Upper lobe of right lung (tissue), 1 donor: ENCODE measurements at regions not wholly inside any gene's neighbourhood (a gene's known extent, or its start where the extent isn't known, plus 50 kb on each side); places are given as distances from the start of the nearest gene placed in this dataset.

Experiments
- ATAC-seq: fragments of 200-7000 bp; cut with Tn5 transposase; one replicate; pipeline ENCODE4 v1.9.1; 2020; ENCODE audit warnings: mild to moderate bottlenecking, moderate library complexity
- DNase-seq: peaks from one replicate; pipeline ENCODE4 v3.0.0-alpha.2; 2020
- H3K27ac ChIP-seq: fragments of 200-600 bp; one replicate; pipeline ENCODE4 v1.8.0; 2022
- H3K27me3 ChIP-seq: fragments of 200-600 bp; one replicate; pipeline ENCODE4 v1.8.0; 2022; ENCODE audit warnings: mild to moderate bottlenecking
- H3K36me3 ChIP-seq: fragments of 200-600 bp; one replicate; pipeline ENCODE4 v1.8.0; 2022
- H3K4me1 ChIP-seq: fragments of 200-600 bp; one replicate; pipeline ENCODE4 v1.8.0; 2022
- H3K4me3 ChIP-seq: fragments of 200-600 bp; one replicate; pipeline ENCODE4 v1.8.0; 2022; ENCODE audit warnings: mild to moderate bottlenecking
- H3K9me3 ChIP-seq: fragments of 200-600 bp; one replicate; pipeline ENCODE4 v1.8.0; 2022
- intact Hi-C: fragments of 100-400 bp; cut with DNase I; formaldehyde crosslinking; loops from one replicate; pipeline ENCODE4 v1.11.0; 2022
- TF ChIP-seq, protein P1 (sequence below): fragments of 200-600 bp; IDR thresholded peaks from one replicate; pipeline ENCODE4 v1.8.0; 2022; ENCODE audit warnings: antibody characterized with exemption
- donor health status: DM: no; HTN: yes; CAD: no; lungs with severe emphysema.

DNA sequence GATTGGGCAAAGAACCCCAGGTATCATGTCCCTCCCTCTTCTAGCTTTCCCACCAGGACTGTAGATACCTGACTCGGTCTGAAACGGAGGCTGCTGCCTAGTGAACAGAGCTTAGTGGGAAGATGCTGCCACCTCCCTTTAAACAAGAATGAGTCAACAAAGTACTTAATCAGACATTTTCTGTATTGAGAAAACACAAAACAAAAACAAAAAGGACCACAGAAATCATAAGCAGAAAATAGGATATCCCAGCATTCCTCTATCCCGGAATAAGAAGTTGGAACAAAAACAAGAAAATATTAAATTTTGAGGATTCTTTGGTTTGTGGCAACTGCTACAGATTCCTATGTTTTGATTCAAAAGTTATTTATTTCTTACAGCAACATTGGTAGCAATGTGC, 51.7 kb upstream of the COL8A1 start:
- DNase-seq (no peak), ATAC-seq (no peak)
- H3K36me3 ChIP-seq: no peaks in the 10 kb centered on the region
- TF ChIP-seq, protein P1, sequence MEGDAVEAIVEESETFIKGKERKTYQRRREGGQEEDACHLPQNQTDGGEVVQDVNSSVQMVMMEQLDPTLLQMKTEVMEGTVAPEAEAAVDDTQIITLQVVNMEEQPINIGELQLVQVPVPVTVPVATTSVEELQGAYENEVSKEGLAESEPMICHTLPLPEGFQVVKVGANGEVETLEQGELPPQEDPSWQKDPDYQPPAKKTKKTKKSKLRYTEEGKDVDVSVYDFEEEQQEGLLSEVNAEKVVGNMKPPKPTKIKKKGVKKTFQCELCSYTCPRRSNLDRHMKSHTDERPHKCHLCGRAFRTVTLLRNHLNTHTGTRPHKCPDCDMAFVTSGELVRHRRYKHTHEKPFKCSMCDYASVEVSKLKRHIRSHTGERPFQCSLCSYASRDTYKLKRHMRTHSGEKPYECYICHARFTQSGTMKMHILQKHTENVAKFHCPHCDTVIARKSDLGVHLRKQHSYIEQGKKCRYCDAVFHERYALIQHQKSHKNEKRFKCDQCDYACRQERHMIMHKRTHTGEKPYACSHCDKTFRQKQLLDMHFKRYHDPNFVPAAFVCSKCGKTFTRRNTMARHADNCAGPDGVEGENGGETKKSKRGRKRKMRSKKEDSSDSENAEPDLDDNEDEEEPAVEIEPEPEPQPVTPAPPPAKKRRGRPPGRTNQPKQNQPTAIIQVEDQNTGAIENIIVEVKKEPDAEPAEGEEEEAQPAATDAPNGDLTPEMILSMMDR: no peak
- no peaks in the 10 kb centered on the region for H3K9me3 ChIP-seq
- intact Hi-C loops: no loop called here
- H3K27ac ChIP-seq: no peak overlapping the region
- H3K4me1 ChIP-seq: no peaks in the 10 kb centered on the region
- no peaks in the 10 kb centered on the region for H3K27me3 ChIP-seq
- H3K4me3 ChIP-seq: no peak overlapping the region

DNA sequence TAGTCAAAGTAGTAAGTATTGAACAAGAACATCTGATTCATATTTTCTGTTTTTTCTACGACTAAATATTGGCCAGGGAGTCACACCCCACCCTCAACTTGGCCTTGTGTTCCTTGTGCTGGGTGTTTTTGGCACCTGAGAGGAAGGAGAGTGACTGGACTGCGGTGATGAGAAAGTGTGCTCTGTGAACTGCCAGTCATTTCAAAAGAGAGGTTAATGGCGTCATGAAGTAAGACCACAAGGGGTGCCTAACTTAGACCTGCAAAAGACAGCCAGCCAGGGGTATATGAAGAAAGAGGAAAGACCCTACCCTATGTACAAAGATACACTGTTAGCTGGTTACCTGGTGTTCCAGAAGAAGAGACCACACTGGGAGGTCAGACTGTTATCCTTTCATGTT, 58.4 kb upstream of the COL8A1 start:
- intact Hi-C loops: no loop called here
- Histone ChIP-seq H3K9me3 (peaks cover 4% of the 10 kb centered on the region), H3K36me3 (no peaks in the 10 kb centered on the region), H3K27ac (no peak overlapping the region), H3K4me1 (no peaks in the 10 kb centered on the region), H3K27me3 (no peaks in the 10 kb centered on the region), H3K4me3 (no peak overlapping the region)
- ATAC-seq (no peak), DNase-seq (no peak)
- TF ChIP-seq, protein P1: no peak

DNA sequence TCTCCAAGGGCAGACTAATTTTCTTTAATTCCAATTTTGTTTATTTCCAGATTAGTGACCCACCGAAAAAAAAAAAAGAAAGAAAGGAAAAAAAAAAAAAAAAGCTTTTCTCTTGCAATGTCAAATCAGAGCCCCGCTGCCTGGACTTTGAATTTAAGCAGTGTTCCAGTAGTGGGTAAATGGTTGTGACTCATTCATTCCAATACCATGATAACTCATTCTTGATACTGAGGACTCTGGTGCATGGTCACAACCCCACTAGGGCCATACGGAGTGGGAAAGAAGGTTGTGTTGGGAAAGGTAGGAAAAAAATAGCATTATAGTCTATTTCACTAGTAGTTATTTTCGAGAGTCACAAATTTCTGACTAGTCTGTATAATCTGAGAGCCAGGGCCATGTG, 59.1 kb upstream of the COL8A1 start:
- H3K9me3 ChIP-seq: peaks cover 4% of the 10 kb centered on the region
- H3K27me3 ChIP-seq: no peaks in the 10 kb centered on the region
- no peaks in the 10 kb centered on the region for H3K4me1 ChIP-seq
- TF ChIP-seq, protein P1: no peak
- H3K27ac ChIP-seq: no peak overlapping the region
- no peak for ATAC-seq
- no peak for DNase-seq
- intact Hi-C loops: no loop called here
- no peaks in the 10 kb centered on the region for H3K36me3 ChIP-seq
- H3K4me3 ChIP-seq: no peak overlapping the region

DNA sequence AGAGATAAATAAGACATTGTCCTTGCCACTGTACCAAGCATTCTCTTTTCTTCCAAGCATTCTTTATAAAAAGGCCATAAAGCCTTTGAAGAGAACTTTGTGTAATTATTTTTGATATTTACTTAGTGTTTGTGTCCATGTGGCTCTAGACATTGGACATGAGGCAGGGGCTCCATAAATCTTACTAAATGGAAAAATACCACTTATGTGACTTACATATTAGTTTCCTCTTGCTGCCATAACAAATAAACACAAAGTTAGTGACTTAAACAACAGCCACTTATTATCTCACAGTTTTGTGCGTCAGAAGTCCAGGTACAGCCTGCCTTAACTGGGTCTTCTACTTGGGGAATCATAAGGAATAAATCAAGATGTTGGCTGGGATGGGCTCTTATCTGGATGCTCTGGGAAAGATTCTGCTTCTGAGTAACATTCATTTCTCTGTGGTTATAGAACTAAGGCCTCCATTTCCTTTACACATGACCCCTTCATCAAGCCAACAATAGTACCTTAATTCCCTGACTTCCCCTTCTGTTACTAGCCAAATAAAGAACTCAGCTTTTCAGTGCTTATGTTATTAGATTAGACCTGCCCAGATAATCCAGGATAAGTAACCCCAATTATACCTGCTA, 59.9 kb upstream of the COL8A1 start:
- DNase-seq (no peak), ATAC-seq (no peak)
- H3K4me3 ChIP-seq: no peak overlapping the region
- intact Hi-C loops: no loop called here
- no peaks in the 10 kb centered on the region for H3K4me1 ChIP-seq
- H3K36me3 ChIP-seq: no peaks in the 10 kb centered on the region
- no peak overlapping the region for H3K27ac ChIP-seq
- TF ChIP-seq, protein P1: no peak
- peaks cover 4% of the 10 kb centered on the region for H3K9me3 ChIP-seq
- H3K27me3 ChIP-seq: no peaks in the 10 kb centered on the region

DNA sequence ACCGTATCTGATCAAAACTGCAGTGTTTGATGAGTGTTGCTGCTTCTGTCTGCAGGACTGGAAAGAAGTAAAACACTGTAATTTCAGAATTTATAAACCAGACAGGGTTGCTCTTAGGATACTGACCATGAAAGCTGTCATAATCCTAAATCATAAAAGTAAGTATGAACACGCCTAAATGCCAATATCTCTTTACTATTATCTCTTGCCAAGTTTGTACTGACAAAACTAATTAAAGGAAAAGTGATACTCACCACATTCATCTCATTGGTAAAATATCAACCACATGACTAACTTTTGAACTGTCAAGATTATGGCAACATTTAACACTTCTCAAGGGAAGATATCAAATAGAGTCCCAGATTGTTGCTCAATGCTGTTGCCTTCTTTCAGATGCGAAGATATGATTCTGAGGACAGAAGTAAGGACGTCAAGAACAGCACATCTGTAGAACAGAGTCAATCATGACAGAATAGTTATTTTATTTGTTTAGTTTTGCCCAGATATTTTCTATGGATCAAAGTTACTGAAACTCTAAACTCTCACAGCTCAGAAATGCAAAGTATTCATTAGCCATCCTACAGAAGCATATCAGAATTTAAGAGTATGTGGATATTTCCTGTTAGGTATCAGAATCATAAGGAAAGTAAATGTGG, 61.4 kb upstream of the COL8A1 start:
- H3K27me3 ChIP-seq: no peaks in the 10 kb centered on the region
- no peaks in the 10 kb centered on the region for H3K36me3 ChIP-seq
- ATAC-seq (no peak), DNase-seq (no peak)
- H3K4me1 ChIP-seq: no peaks in the 10 kb centered on the region
- H3K9me3 ChIP-seq: peaks cover 4% of the 10 kb centered on the region
- intact Hi-C loops: no loop called here
- H3K4me3 ChIP-seq: no peak overlapping the region
- TF ChIP-seq, protein P1: no peak
- H3K27ac ChIP-seq: no peak overlapping the region
